Caco-2 (cell line): ENCODE measurements at regions not wholly inside any gene's neighbourhood (a gene's known extent, or its start where the extent isn't known, plus 50 kb on each side); places are given as distances from the start of the nearest gene placed in this dataset.

Experiments used
- BruUV-seq: library from RNA; stranded (reverse); fragments of 400-500 nt; replicated peaks from 2 replicates; lab custom pipeline; 2021; lab: Mats Ljungman, UMichigan
- CTCF ChIA-PET: fragments of 300-600 bp; sonication (Branson Sonifier 250); formaldehyde crosslinking; loops from one replicate; lab custom pipeline; 2022; ENCODE audit warnings: antibody characterized with exemption; lab: Charles Lee
- POLR2A ChIA-PET: fragments of 300-600 bp; sonication (Branson Sonifier 250); formaldehyde crosslinking; loops from one replicate; lab custom pipeline; 2022; ENCODE audit warnings: antibody characterized with exemption; lab: Charles Lee
- DNase-seq, 2 experiments: peaks; one replicate each; pipeline versions ENCODE4 v3.0.0 to v3.0.0-alpha.2; 2020 to 2022
- H3K27me3 ChIP-seq: replicated peaks from 2 replicates; pipeline ENCODE4 v1.6.0; 2011; ENCODE audit warnings: low read length; ENCODE audit not compliant: control insufficient read depth, insufficient read depth
- H3K36me3 ChIP-seq: 2 replicates; pipeline ENCODE4 v1.5.1; 2011; ENCODE audit warnings: low read length; ENCODE audit not compliant: control insufficient read depth, insufficient read depth
- H3K4me1 ChIP-seq: fragments of 250-450 bp; sonication (Bioruptor Pico); 2 replicates; pipeline ENCODE4 v1.5.1; 2020; ENCODE audit warnings: mild to moderate bottlenecking
- H3K4me3 ChIP-seq: 2 replicates; pipeline ENCODE4 v1.5.1; 2011; ENCODE audit warnings: low read depth, mild to moderate bottlenecking, control low read depth, low read length
- H3K9me3 ChIP-seq: fragments of 250-450 bp; sonication (Bioruptor Pico); 2 replicates; pipeline ENCODE4 v1.5.1; 2020; ENCODE audit warnings: mild to moderate bottlenecking, moderate library complexity
- H3K27ac Mint-ChIP-seq: one replicate; pipeline ENCODE4 v1.8.0; 2022; ENCODE audit warnings: mixed read lengths; ENCODE audit not compliant: unreplicated experiment
- H3K27me3 Mint-ChIP-seq: one replicate; pipeline ENCODE4 v1.8.0; 2022; ENCODE audit warnings: mixed read lengths; ENCODE audit not compliant: insufficient read depth, unreplicated experiment
- H3K36me3 Mint-ChIP-seq: one replicate; pipeline ENCODE4 v1.8.0; 2022; ENCODE audit warnings: mild to moderate bottlenecking, mixed read lengths; ENCODE audit not compliant: insufficient read depth, unreplicated experiment
- H3K4me1 Mint-ChIP-seq: one replicate; pipeline ENCODE4 v1.8.0; 2022; ENCODE audit warnings: low read depth, mixed read lengths; ENCODE audit not compliant: unreplicated experiment
- H3K4me3 Mint-ChIP-seq: one replicate; pipeline ENCODE4 v1.8.0; 2022; ENCODE audit warnings: mild to moderate bottlenecking, moderate library complexity, mixed read lengths; ENCODE audit not compliant: unreplicated experiment
- H3K9me3 Mint-ChIP-seq: one replicate; pipeline ENCODE4 v1.8.0; 2022; ENCODE audit warnings: mixed read lengths; ENCODE audit not compliant: unreplicated experiment
- intact Hi-C: fragments of 100-400 bp; cut with micrococcal nuclease; formaldehyde crosslinking; loops from one replicate; pipeline ENCODE4 v1.10.0; 2022; ENCODE audit not compliant: unreplicated experiment
- TF ChIP-seq, protein P1 (sequence below), 2 experiments: fragments of 200-600 bp in 1 of 2; IDR thresholded peaks; 1 replicate in 1 of 2; 2 replicates in 1 of 2; pipeline versions ENCODE4 v1.5.1 to v1.8.0; 2011 to 2022; ENCODE audit warnings: antibody characterized with exemption in 1 of 2, control low read depth in 1 of 2, inconsistent platforms in 1 of 2, low read depth in 1 of 2, low read length in 1 of 2, mild to moderate bottlenecking in 1 of 2, moderate library complexity in 1 of 2; ENCODE audit not compliant: insufficient read depth in 1 of 2, severe bottlenecking in 1 of 2, unreplicated experiment in 1 of 2

DNA sequence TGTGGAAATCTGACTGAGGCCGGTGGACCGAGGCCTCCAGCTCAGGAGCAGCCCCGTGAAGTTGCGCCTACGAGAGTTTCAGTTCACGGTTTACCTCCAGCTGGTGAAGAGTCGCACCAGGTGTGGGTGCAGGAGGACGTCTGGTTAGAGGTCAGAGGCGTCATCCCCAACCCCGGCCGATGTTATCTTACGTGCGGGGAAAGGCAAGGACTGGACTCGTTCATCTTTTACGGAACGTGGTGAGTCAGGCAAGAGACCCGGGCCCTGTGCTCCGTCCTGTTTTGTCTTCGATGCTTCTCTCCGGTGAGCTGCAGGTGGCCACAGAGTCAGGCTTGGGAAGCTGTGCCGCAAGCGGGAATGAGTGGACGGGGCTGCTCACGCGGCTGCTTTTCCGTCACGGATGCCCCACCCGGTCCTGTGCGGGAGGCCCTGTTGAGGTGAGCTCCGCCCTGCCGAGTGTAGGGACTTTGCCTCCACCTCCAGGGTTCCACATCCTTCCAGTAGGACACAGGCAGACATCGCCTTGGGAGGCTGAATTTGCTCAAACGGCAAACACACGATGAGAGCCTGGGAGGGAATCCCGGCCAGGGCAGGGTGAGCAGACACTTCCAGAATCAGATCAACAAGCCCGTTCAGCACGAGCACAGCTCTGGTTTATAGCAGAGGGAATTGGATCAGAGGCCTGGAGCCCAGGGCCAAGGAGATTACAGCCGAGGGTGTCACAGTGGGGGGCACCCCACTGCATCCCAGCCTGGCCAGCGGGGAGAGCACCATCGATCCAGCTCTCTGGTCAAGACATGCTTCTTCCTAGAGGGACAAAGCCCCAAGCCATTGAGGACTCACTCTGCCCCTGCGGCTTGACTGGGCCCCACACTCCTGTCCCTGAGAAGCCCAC lies 50.1 kb upstream of the INPP5A start:
- H3K27ac Mint-ChIP-seq: no peak overlapping the region
- H3K9me3 Mint-ChIP-seq: peaks cover 4% of the 10 kb centered on the region
- ChIA-PET CTCF (no interaction called here), POLR2A (no interaction called here)
- peaks cover 3% of the 10 kb centered on the region for H3K4me1 Mint-ChIP-seq
- no TSS peak for BruUV-seq
- Histone ChIP-seq H3K4me3 (no peak overlapping the region), H3K9me3 (no peaks in the 10 kb centered on the region), H3K27me3 (no peaks in the 10 kb centered on the region), H3K36me3 (no peaks in the 10 kb centered on the region), H3K4me1 (peaks cover under 1% of the 10 kb centered on the region; the same call in 1 of the 2 replicates)
- H3K4me3 Mint-ChIP-seq: no peak overlapping the region
- peak in 1 of 2 experiments; percentile 31 for DNase-seq
- intact Hi-C loops: no loop called here
- no peaks in the 10 kb centered on the region for H3K36me3 Mint-ChIP-seq
- H3K27me3 Mint-ChIP-seq: no peaks in the 10 kb centered on the region
- TF ChIP-seq, protein P1, sequence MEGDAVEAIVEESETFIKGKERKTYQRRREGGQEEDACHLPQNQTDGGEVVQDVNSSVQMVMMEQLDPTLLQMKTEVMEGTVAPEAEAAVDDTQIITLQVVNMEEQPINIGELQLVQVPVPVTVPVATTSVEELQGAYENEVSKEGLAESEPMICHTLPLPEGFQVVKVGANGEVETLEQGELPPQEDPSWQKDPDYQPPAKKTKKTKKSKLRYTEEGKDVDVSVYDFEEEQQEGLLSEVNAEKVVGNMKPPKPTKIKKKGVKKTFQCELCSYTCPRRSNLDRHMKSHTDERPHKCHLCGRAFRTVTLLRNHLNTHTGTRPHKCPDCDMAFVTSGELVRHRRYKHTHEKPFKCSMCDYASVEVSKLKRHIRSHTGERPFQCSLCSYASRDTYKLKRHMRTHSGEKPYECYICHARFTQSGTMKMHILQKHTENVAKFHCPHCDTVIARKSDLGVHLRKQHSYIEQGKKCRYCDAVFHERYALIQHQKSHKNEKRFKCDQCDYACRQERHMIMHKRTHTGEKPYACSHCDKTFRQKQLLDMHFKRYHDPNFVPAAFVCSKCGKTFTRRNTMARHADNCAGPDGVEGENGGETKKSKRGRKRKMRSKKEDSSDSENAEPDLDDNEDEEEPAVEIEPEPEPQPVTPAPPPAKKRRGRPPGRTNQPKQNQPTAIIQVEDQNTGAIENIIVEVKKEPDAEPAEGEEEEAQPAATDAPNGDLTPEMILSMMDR (IDR thresholded peaks at IDR 0.05; ENCODE audit: insufficient read depth in 1 of 2, low read depth in 1 of 2, low read length in 1 of 2, severe bottlenecking in 1 of 2, unreplicated experiment in 1 of 2): no peak
